Neutrophil (primary cell): ENCODE measurements at regions not wholly inside any gene's neighbourhood (a gene's known extent, or its start where the extent isn't known, plus 50 kb on each side); places are given as distances from the start of the nearest gene placed in this dataset.

Experiments used
- H3K27ac ChIP-seq: fragments of 200-600 bp; sonication (generic); 2 replicates; pipeline ENCODE4 v1.5.1; 2016; ENCODE audit warnings: mild to moderate bottlenecking, moderate library complexity
- H3K27me3 ChIP-seq: fragments of 200-600 bp; sonication (generic); 2 replicates; pipeline ENCODE4 v1.6.0; 2016; ENCODE audit warnings: mild to moderate bottlenecking
- H3K36me3 ChIP-seq: fragments of 200-600 bp; sonication (generic); 2 replicates; pipeline ENCODE4 v1.5.1; 2017
- H3K4me1 ChIP-seq, 2 experiments: fragments of 200-600 bp in 1 of 2; sonication (generic) in 1 of 2; 1 replicate in 1 of 2; 2 replicates in 1 of 2; pipeline versions ENCODE4 v1.5.1 to v1.6.1; 2013 to 2016; ENCODE audit warnings: low read depth in 1 of 2, low read length in 1 of 2, mild to moderate bottlenecking in 1 of 2, moderate library complexity in 1 of 2; ENCODE audit not compliant: control insufficient read depth in 1 of 2, insufficient read depth in 1 of 2
- H3K4me3 ChIP-seq, 2 experiments: fragments of 200-600 bp in 1 of 2; sonication (generic) in 1 of 2; 1 replicate in 1 of 2; 2 replicates in 1 of 2; pipeline ENCODE4 v1.5.1; 2013 to 2016; ENCODE audit warnings: low read depth in 1 of 2, low read length in 1 of 2, mild to moderate bottlenecking in 1 of 2, moderate library complexity in 1 of 2
- H3K9me3 ChIP-seq: fragments of 200-600 bp; sonication (generic); 2 replicates; pipeline ENCODE4 v1.5.1; 2016
- CTCF ChIP-seq: fragments of 200-600 bp; sonication (generic); IDR thresholded peaks from 2 replicates; pipeline ENCODE4 v1.5.1; 2016; ENCODE audit warnings: antibody characterized with exemption

DNA sequence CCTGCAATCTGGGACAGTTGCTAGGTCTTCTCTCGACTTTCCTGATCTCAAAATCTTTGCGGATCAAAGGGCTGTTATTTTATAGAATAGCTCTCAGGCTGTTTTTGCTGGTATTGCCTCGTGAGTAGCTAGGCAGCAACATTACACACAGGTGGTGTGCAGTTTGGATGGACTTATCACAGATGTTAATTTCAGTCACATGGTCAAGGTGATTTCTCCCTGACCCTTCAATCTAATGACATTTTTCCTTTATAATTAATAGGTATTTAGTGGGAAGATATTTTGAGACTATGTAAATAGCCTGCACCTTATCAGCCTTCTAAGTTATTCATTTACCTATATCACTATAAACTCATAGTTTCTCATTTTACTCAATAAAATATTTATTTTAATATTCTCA, 309.6 kb upstream of the PRKCQ start:
- H3K4me3 ChIP-seq = no peak overlapping the region
- no peaks in the 10 kb centered on the region for H3K4me1 ChIP-seq
- TF ChIP-seq CTCF = no peak
- H3K27me3 ChIP-seq = no peaks in the 10 kb centered on the region
- H3K27ac ChIP-seq = no peak overlapping the region
- H3K9me3 ChIP-seq = no peaks in the 10 kb centered on the region
- H3K36me3 ChIP-seq = no peaks in the 10 kb centered on the region

- no peaks in the 10 kb centered on the region for H3K9me3 ChIP-seq
- H3K4me3 ChIP-seq = no peak overlapping the region
- H3K27ac ChIP-seq = no peak overlapping the region
- TF ChIP-seq CTCF = no peak
- H3K36me3 ChIP-seq = no peaks in the 10 kb centered on the region
- H3K4me1 ChIP-seq = no peaks in the 10 kb centered on the region
- no peaks in the 10 kb centered on the region for H3K27me3 ChIP-seq
These were observed 308.4 kb upstream of the PRKCQ start for GRCh38 chr10:6888434-6888833.

DNA sequence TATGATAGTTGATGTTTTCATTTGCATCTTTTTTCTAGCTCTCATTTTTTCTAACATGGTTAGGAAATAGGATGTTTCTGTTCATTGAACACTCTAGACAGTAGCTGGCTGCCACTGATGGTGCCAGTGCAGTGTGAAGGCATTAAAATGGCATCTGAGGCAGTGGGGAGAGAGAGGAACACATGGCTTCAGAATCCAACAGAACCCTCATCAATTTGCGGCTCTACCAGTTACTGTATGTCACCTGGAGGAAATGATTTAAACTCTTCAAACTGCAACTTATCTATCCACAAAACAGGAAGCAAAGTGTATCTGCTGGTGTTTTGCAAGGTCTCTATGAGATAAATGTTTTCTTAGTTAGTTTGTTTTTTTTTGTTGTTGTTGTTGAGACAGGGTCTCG, 305.2 kb upstream of the PRKCQ start:
- H3K9me3 ChIP-seq = no peaks in the 10 kb centered on the region
- no peak overlapping the region for H3K27ac ChIP-seq
- H3K27me3 ChIP-seq = no peaks in the 10 kb centered on the region
- no peaks in the 10 kb centered on the region for H3K36me3 ChIP-seq
- no peak overlapping the region for H3K4me3 ChIP-seq
- TF ChIP-seq CTCF = no peak
- H3K4me1 ChIP-seq = no peaks in the 10 kb centered on the region

DNA sequence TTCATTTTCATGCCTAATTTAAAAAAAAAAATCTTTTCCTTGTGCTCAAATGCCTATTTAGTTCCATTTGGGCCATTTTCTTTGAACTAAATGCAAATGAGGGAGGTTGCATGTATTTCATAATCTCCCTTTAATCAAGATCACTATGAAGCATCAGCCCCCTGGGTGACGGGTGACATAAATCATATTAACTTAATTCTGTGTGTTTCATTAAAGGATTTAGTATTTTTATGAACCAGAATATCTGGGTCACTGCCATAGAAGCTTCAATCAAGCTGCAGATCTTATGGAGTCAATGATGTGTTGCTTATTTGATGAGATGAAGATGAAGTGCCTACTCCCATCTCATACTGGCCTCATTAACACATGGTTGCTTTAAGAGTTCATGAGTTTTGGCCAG, 301.9 kb upstream of the PRKCQ start:
- H3K4me1 ChIP-seq = no peaks in the 10 kb centered on the region
- peaks cover 4% of the 10 kb centered on the region for H3K27me3 ChIP-seq
- TF ChIP-seq CTCF = no peak
- no peak overlapping the region for H3K4me3 ChIP-seq
- no peaks in the 10 kb centered on the region for H3K36me3 ChIP-seq
- H3K9me3 ChIP-seq = no peaks in the 10 kb centered on the region
- H3K27ac ChIP-seq = no peak overlapping the region

DNA sequence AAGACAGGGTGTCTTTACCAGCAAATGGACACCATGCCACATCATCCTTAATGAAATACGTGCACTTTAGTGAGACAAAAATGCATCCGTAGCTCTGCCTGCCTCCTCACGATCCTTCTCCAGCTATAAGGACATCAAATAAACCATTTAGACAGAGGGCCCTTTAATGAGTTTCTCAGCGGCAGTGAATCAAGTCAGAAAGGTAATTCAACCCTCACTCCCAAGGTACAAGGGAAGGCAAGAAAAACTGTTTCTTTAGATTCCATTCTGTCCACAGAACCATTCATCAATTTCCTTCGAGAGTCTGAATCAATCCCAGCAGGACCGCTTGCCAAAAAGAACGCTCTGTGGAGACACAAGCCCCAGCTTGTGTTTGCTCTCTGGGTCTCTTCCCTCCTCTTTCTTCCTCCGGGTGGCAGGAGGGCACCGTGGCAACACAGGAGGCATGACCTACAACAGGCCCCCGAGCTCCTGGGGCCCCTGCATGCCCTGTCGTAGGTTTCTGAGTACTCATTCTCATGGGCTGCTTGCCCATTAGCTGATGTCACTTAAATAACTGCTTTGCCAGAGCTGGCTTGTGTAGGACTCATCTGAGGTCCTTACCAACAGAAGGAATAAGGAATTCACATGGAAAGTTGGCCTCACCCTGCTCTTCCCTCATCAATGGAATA, 297.8 kb upstream of the PRKCQ start:
- H3K4me3 ChIP-seq = no peak overlapping the region
- no peak overlapping the region for H3K27ac ChIP-seq
- no peaks in the 10 kb centered on the region for H3K4me1 ChIP-seq
- H3K36me3 ChIP-seq = no peaks in the 10 kb centered on the region
- TF ChIP-seq CTCF = no peak
- H3K27me3 ChIP-seq = peaks cover 4% of the 10 kb centered on the region
- H3K9me3 ChIP-seq = no peaks in the 10 kb centered on the region

DNA sequence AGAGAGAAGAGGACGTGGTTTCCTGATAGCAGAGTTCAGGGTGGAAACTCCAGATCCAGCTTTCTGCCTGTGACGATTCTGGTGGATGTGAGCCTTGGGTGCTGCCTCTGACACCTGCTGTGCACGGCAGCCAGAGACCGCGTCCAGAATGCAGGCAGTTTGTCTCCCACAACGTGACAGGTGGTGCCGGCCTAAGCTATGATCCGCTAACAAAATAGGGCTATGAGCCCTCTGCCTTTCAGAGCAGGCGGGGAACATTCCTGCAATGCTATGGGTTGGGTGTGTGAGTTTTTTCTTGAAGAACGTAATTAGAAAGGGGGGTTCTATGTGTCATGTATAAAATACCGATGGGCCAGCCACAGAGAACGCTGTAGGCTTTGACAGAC, 297.3 kb upstream of the PRKCQ start:
- no peak for TF ChIP-seq CTCF

More for the DNA sequence above, 297.3 kb upstream of the PRKCQ start:
- no peaks in the 10 kb centered on the region for H3K36me3 ChIP-seq
- no peak overlapping the region for H3K27ac ChIP-seq
- H3K4me1 ChIP-seq = no peaks in the 10 kb centered on the region
- no peaks in the 10 kb centered on the region for H3K9me3 ChIP-seq
- H3K27me3 ChIP-seq = peaks cover 4% of the 10 kb centered on the region
- H3K4me3 ChIP-seq = no peak overlapping the region
